Fibroblast of pulmonary artery (primary cell): ENCODE measurements at regions not wholly inside any gene's neighbourhood (a gene's known extent, or its start where the extent isn't known, plus 50 kb on each side); places are given as distances from the start of the nearest gene placed in this dataset.

Experiments used
- DNase-seq: peaks from one replicate; pipeline ENCODE4 v3.0.0-alpha.2; 2010; ENCODE audit warnings: low read depth
- H3K4me3 ChIP-seq: replicated peaks from 2 replicates; pipeline ENCODE4 v1.5.1; 2011; ENCODE audit warnings: low read depth, mild to moderate bottlenecking, control low read depth, low read length, moderate library complexity
- TF ChIP-seq, protein P1 (sequence below): IDR thresholded peaks from 2 replicates; pipeline ENCODE4 v1.5.1; 2011; ENCODE audit warnings: mild to moderate bottlenecking, control low read depth, low read length, inconsistent platforms; ENCODE audit errors: missing control alignments

DNA sequence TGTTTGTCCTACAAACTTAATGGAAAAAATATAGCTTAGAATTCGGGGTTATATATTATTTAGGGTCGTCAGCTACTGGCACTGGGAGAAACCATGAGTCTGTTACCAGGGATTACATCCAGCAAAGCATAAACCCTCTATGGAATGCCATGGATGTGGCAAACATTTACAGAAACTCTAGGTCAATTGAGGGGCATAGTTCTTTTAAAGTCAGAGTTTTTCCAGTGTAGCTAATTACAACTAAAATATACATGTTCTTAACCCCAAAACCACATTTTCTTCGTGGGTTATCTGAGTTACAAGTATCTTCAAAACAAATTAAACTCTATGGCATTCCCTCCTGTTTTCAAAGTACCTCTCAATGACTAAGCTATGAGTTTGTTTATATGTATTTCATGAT lies 99.3 kb upstream of the THSD7A start:
- TF ChIP-seq, protein P1, sequence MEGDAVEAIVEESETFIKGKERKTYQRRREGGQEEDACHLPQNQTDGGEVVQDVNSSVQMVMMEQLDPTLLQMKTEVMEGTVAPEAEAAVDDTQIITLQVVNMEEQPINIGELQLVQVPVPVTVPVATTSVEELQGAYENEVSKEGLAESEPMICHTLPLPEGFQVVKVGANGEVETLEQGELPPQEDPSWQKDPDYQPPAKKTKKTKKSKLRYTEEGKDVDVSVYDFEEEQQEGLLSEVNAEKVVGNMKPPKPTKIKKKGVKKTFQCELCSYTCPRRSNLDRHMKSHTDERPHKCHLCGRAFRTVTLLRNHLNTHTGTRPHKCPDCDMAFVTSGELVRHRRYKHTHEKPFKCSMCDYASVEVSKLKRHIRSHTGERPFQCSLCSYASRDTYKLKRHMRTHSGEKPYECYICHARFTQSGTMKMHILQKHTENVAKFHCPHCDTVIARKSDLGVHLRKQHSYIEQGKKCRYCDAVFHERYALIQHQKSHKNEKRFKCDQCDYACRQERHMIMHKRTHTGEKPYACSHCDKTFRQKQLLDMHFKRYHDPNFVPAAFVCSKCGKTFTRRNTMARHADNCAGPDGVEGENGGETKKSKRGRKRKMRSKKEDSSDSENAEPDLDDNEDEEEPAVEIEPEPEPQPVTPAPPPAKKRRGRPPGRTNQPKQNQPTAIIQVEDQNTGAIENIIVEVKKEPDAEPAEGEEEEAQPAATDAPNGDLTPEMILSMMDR: no peak
- DNase-seq: no peak
- H3K4me3 ChIP-seq: no peak overlapping the region

DNA sequence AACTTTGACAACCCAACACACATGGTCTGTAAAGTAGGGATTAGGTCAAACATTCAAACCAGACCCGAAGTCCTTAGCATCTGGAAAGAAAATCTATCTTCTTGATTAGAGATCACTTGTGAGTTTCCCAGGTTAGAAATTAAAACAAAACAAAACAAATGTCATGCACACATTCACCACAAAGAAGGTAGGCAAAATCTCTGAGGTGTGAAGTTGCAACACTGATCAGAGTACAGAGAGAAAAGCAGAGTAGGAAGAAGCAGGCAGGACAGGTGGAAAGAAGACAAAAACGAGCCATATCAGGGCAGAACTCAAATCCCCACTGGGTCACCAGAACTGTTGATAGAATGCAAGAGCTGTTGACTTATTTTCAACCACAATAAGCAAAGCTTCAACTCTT lies 102.8 kb upstream of the THSD7A start:
- no peak overlapping the region for H3K4me3 ChIP-seq
- no peak for DNase-seq
- TF ChIP-seq, protein P1: no peak

DNA sequence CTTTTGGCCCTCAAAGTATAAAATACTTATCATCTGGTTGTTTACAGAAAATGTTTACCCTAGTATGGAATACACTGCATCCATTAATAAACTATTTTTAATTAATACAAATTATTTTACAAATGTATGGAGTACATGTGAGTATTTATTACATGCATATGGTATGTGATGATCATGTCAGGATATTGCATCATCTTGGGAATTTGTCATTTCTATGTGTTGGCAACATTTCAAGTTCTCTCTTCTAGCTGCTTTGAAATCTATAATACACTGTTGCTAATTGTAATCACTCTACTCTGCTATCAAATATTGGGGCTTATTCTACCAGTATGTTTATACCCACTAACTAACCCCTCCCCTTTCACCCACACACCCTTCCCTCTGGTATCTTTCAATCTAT lies 103.9 kb upstream of the THSD7A start:
- H3K4me3 ChIP-seq: no peak overlapping the region
- DNase-seq: peak; percentile 17
- TF ChIP-seq, protein P1: no peak

DNA sequence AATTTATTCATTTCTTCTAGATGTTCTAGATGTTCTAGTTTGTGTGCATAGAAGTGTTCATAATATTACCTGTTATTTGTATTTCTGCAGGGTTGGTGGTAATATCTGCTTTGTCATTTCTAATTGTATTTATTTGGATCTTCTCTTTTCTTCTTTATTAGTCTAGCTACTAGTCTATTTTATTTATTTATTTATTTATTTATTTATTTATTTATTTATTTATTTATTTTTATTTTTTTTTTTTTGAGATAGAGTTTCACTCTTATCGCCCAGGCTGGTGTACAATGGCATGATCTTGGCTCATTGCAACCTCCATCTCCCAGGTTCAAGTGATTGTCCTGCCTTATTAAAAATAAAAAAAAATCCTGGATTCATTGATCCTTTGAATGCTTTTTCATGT lies 114.8 kb upstream of the THSD7A start:
- H3K4me3 ChIP-seq: no peak overlapping the region
- TF ChIP-seq, protein P1: no peak
- DNase-seq: no peak

DNA sequence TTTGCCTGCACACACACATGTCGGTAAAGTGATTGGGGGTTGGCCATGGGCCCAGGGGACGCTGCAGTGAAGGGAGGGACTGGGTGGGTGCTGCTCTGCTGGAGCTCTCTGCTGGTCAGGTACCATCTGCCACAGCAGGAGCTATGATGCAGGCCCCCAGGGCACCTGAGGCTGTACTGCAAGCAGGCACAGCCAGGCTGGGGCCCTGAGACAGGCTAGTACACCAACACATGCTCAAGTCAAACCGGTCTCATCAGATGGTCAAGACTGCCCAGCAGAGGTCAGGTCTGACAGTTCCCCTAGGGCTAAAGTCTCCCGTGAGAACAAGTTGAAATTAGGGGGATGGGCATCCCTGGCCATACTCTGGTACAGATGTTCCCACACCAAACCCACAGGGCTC lies 118.3 kb upstream of the THSD7A start:
- no peak for DNase-seq
- TF ChIP-seq, protein P1: no peak
- no peak overlapping the region for H3K4me3 ChIP-seq

DNA sequence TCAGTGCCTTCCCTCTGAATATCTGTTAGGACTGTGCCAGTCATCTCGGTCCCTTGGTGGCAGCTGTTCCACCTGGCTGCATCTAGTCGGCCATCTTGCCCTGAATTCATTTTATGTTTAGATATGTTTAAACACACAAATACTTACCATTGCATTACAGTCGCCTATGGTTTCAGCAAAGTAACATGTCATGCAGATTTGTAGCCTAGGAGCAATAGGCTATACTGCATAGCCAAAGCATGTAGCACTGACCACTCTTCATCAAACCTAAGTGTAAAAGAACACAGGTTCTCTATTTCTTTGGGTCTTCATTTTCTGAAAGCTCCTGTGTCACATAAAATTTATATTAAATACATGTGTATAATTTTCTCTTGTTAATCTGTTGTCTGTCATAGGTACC lies 118.9 kb upstream of the THSD7A start:
- H3K4me3 ChIP-seq: no peak overlapping the region
- DNase-seq: no peak
- TF ChIP-seq, protein P1: no peak

DNA sequence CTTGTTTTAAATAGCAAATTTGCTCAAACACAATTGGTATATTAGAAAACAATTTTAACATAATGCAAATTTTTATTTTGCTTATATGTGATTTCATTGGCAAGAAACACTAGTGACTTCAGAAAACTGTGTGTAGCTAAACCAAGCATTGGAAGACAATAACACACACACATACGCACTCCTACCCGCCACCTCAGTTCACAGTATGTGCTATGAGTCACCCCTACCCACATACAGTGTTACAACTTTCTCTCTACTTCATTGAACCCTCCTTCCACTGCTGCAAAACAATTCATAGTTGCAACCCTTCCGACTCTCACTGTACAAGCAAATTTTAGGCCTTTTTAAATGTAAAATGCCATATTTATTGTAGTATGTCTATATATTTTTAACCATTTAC lies 119.9 kb upstream of the THSD7A start:
- TF ChIP-seq, protein P1: no peak
- no peak overlapping the region for H3K4me3 ChIP-seq
- no peak for DNase-seq
